ENCODE measurements at regions not wholly inside any gene's neighbourhood (a gene's known extent, or its start where the extent isn't known, plus 50 kb on each side); places are given as distances from the start of the nearest gene placed in this dataset.
"Not testable (repeated sequence)": the region's sequence is repeated elsewhere in the genome, so short reads cannot be mapped to it uniquely, and the experiment has no call there.

- intact Hi-C loops (cut with DNase I), result no loop called here
- no peak overlapping the region for H3K27ac ChIP-seq
- H3K4me1 ChIP-seq, result no peaks in the 10 kb centered on the region
- no peaks in the 10 kb centered on the region for H3K27me3 ChIP-seq
- no peak for DNase-seq
- no peak overlapping the region for H3K9ac ChIP-seq (ENCODE audit: low read depth in 2 of 2, low read length in 2 of 2)
- no peak for TF ChIP-seq CTCF (IDR thresholded peaks at IDR 0.05)
- H3K4me3 ChIP-seq, result no peak overlapping the region
- H3K36me3 ChIP-seq, result no peaks in the 10 kb centered on the region
- H3K9me3 ChIP-seq, result no peaks in the 10 kb centered on the region
Observed at GRCh38 chr5:33118761-33119415, 321.9 kb upstream of the TARS1 start.

GRCh38 chr5:33120671-33121070 lies 320.1 kb upstream of the TARS1 start:
- H3K36me3 ChIP-seq, result no peaks in the 10 kb centered on the region
- H3K9me3 ChIP-seq, result no peaks in the 10 kb centered on the region
- intact Hi-C loops (cut with DNase I), result no loop called here
- H3K27me3 ChIP-seq, result no peaks in the 10 kb centered on the region
- H3K4me3 ChIP-seq, result no peak overlapping the region
- no peak overlapping the region for H3K27ac ChIP-seq
- no peak overlapping the region for H3K9ac ChIP-seq (ENCODE audit: low read depth in 2 of 2, low read length in 2 of 2)
- no peak for TF ChIP-seq CTCF (IDR thresholded peaks at IDR 0.05)
- no peak for DNase-seq
- no peaks in the 10 kb centered on the region for H3K4me1 ChIP-seq

GRCh38 chr5:33129309-33129708 lies 311.5 kb upstream of the TARS1 start:
- no peaks in the 10 kb centered on the region for H3K4me1 ChIP-seq
- no peak overlapping the region for H3K9ac ChIP-seq (ENCODE audit: low read depth in 2 of 2, low read length in 2 of 2)
- intact Hi-C loops (cut with DNase I), result no loop called here
- DNase-seq, result no peak
- no peaks in the 10 kb centered on the region for H3K27me3 ChIP-seq
- H3K36me3 ChIP-seq, result no peaks in the 10 kb centered on the region
- H3K4me3 ChIP-seq, result no peak overlapping the region
- H3K9me3 ChIP-seq, result no peaks in the 10 kb centered on the region
- TF ChIP-seq CTCF (IDR thresholded peaks at IDR 0.05), result no peak
- H3K27ac ChIP-seq, result no peak overlapping the region

- Histone ChIP-seq H3K27ac (no peak overlapping the region), H3K9me3 (no peaks in the 10 kb centered on the region), H3K9ac (ENCODE audit: low read depth in 2 of 2, low read length in 2 of 2) (no peak overlapping the region), H3K4me3 (no peak overlapping the region), H3K36me3 (no peaks in the 10 kb centered on the region), H3K27me3 (no peaks in the 10 kb centered on the region), H3K4me1 (no peaks in the 10 kb centered on the region)
- no peak for DNase-seq
- no peak for TF ChIP-seq CTCF (IDR thresholded peaks at IDR 0.05)
- intact Hi-C loops (cut with DNase I), result no loop called here
Observed at GRCh38 chr5:33136785-33137184, 304.0 kb upstream of the TARS1 start.

- H3K27ac ChIP-seq; H3K4me3 ChIP-seq; H3K27me3 ChIP-seq; H3K9ac ChIP-seq (ENCODE audit: low read depth in 2 of 2, low read length in 2 of 2); DNase-seq; H3K4me1 ChIP-seq; H3K9me3 ChIP-seq; intact Hi-C loops (cut with DNase I); H3K36me3 ChIP-seq: not testable (repeated sequence)
Observed at GRCh38 chr5:33138145-33138544, 302.6 kb upstream of the TARS1 start.

- no peak overlapping the region for H3K4me3 ChIP-seq
Observed at GRCh38 chr5:33143405-33144123, 297.2 kb upstream of the TARS1 start.

More at GRCh38 chr5:33143405-33144123, 297.2 kb upstream of the TARS1 start:
- DNase-seq, result no peak
- no peak for TF ChIP-seq CTCF (IDR thresholded peaks at IDR 0.05)
- Histone ChIP-seq H3K9ac (ENCODE audit: low read depth in 2 of 2, low read length in 2 of 2) (no peak overlapping the region), H3K9me3 (no peaks in the 10 kb centered on the region), H3K27ac (no peak overlapping the region), H3K27me3 (no peaks in the 10 kb centered on the region), H3K36me3 (no peaks in the 10 kb centered on the region), H3K4me1 (no peaks in the 10 kb centered on the region)
- intact Hi-C loops (cut with DNase I), result no loop called here

Data from colonic mucosa (tissue), 4 donors.